Activated CD4-positive, alpha-beta T cell treated with anti-CD3 and anti-CD28 coated beads, Interleukin-2, amount 50 U/mL, for 4 hours (primary cell): ENCODE measurements at regions not wholly inside any gene's neighbourhood (a gene's known extent, or its start where the extent isn't known, plus 50 kb on each side); places are given as distances from the start of the nearest gene placed in this dataset.
A peak's percentile ranks its signal among the peaks of the same experiment; 100 is the strongest.
"Not testable (repeated sequence)": the region's sequence is repeated elsewhere in the genome, so short reads cannot be mapped to it uniquely, and the experiment has no call there.

Experiments
- DNase-seq, 2 experiments: peaks; one replicate each; pipeline ENCODE4 v3.0.0-alpha.2; 2020

DNA sequence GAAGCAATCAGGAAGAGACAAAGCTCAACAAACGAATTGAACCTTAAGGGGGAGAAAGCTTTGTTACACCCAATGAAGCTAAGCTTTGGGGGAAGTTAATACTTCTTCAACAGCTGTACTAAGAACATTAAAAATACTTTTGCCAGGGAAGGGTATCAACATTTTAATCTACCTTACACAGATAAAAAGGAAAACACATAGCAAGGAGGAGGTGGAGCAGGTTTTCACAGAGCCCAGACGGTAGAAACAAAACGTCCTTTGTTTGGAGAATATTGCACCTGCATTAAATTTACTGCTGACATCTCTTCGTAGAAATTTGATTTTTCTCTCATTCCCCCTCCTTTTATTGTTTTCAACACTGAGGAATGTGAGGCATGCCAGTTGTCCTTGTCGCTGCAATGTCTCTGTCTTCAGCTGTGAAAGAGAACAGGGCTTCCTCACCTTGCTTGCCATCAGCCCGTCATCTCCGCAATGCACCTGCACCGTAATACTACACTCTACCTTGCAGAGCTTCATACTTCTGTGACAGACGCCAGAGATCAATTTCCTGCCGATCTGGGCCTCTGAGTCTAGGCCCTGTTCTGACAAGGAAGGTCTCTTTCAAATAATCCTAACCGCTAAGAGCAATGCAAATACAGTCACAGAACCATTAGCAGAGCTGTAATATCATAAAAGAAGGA is 270.8 kb downstream of the SPRY2 start:
- DNase-seq: no peak

- DNase-seq: no peak
Measured at GRCh38 chr13:80069374-80069773, 271.6 kb downstream of the SPRY2 start.

GRCh38 chr13:80065996-80066395 is 274.9 kb downstream of the SPRY2 start:
- DNase-seq: no peak

DNA sequence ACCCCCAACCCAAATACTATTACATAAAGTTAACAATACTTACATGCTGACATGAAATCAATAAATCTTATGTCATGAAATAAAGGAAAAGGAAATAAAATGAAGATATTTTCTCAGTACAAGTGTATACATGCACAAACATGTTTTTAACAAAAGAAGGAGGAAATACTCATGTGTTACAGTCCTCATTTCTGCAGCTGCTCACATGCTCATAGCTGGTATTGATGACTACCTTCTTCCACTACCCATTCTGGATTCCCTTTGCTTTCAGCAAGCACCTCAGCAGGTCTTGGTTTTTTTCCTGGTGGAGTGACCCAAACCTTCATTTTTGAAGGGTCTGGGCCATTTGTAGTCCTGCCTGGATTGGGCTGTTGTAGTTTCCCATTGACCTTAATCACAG is 278.5 kb downstream of the SPRY2 start:
- not testable (repeated sequence) for DNase-seq

GRCh38 chr13:80059789-80060188 is 281.1 kb downstream of the SPRY2 start:
- DNase-seq: no peak

- no peak for DNase-seq
Measured at GRCh38 chr13:80058626-80059025, 282.3 kb downstream of the SPRY2 start.

GRCh38 chr13:80055847-80056246 is 285.1 kb downstream of the SPRY2 start:
- DNase-seq: no peak

DNA sequence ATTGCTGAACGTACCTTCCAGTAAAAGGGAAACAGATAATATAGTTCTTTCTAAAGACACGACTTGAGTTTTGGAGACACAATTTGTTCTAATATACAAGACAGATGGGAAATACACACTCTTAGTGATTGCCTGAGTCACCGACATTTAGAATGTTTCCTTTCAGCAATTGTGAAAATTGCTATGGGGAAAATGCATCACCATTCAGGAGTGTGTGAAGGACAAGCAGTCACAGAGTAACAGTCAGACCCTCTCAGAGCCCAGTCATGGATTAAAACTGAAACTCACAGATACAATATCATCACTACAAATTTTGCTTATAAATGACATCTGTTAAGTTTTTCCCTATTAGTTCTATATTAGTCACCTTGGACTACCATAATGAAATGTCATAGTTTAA is 286.1 kb downstream of the SPRY2 start:
- no peak for DNase-seq

DNA sequence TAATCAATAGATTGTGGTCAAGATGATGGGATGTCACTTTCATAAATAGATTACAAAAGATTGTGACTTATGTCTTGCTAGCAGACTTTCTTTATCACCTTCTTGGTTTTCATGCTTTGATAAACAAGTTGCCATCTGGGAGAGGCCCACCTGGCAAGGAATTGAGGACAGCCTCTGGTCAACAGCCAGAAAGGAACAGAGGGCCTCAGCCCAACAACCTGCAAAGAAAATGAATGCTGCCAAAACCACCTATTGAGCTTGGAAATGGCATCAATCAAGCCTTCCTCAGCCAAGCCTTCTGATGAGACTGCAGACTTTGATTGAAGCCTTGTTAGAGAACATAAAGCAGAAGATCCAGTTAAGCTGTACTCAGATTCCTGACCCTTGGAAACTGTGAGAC is 288.6 kb downstream of the SPRY2 start:
- DNase-seq: no peak

DNA sequence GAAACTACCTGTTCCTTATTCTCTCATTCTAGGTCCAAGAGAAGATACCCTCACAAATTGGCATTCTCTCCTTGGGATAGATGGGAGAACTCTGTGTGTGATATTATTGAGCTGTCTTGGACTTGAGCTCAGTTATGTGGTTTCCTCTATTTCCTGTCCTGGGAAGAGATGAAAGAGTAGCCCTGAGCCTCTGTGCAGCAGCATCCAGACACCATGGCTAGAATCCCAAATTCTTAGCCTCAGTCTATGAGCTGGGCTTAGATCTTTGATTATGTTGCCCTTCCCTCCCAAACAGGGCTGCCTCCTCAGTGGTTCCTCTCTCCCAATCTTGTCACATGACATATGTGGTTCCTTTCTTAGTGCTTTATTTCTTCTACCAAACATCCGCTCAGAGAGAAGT is 290.7 kb downstream of the SPRY2 start:
- DNase-seq: no peak

GRCh38 chr13:80048802-80049201 is 292.1 kb downstream of the SPRY2 start:
- peak; percentile 2 to 19 for DNase-seq

- DNase-seq: no peak
Measured at GRCh38 chr13:80048030-80048429, 292.9 kb downstream of the SPRY2 start.

DNA sequence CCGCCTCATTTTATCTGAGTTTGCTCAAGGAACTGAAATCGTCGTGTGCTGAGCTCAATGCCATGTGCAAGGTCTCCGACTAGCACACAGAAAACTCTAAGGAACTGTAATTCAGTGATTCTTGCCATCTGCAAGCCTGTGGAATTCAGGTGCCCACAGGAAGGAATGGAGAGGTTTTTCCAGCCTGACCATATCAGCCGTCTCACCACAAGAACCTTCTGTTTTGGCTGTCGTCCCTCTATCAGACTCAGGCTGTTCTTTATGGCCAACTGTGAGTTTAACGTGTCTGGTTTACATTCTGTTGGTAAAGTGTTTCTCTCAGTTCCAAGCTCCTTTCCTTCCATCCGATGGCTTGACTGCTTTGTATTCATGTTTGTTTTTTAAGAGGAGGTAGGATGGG is 293.5 kb downstream of the SPRY2 start:
- DNase-seq: no peak

- DNase-seq: no peak
Measured at GRCh38 chr13:80040981-80041317, 300.0 kb downstream of the SPRY2 start.

DNA sequence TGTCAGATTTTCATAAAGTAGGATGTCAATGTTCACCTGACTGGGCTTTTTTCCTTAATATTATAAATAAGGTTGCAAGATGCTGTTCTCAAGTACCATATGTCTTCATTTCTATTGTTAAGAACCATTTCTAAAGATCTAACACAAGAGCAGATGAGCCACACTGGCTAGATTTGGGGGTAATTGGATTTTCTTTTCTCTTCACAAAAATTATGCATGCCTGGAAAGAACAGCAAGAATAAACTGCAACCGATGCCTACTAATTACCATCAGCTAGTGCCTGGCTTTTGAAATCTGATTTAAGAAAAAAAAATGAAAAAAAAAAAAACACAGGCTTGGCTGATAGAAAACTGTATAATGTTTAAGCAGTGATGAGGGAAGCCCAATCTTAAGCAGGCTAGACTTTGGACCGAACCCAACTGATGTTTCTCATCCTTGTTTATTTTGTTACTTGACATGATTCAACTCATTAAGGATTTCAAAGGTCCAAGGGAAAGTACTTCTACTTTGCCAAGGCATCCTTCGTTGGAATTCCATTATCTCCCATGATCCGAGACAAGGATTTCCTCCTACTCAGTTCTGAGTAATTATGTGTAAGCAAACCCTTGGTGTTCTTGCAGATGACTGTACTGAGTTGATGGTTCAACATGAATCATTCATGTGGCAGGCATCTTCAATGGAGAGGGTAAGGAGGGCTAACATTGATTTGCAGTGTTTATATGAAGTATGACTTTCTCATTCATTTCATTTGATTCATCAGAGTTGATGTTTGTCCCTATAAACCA is 300.5 kb downstream of the SPRY2 start:
- no peak for DNase-seq

- no peak for DNase-seq
Measured at GRCh38 chr13:80039000-80039399, 301.9 kb downstream of the SPRY2 start.

DNA sequence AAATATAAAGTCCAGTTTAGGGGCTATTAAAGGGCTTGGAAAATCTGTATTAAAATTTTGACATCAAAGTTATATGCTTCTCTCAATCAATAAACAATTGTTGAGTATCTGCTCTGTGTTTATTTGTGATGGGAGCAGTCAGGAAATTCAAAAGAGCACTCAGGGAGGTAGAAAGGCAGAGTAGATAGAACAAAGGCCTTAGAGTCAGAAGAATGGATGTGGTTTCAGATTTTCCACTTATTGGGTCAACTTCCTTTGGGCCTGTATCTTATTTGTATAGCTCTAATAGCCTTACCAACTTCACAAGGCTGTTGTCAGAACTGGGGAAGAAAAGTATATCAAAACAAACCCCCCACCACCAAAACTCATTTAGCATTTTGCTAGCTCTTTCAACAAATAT is 302.6 kb downstream of the SPRY2 start:
- DNase-seq: no peak

DNA sequence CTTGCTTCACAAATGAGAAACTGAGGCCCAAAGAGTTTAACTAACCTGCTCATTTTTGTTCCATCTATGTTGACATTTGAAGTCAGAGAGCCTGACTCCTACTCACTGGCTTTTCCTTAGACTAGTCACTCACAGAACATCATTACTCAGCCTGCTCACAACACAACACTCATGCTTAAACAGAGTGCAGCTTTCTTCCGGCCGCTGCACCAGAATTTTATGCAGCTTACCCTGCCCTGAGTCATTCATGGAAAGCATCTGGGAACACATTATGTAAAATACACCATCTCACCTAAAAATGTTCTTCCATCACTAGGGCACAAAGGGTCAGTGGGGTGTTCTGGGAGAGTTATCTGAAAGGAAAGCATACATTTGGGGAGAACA is 303.4 kb downstream of the SPRY2 start:
- DNase-seq: no peak

DNA sequence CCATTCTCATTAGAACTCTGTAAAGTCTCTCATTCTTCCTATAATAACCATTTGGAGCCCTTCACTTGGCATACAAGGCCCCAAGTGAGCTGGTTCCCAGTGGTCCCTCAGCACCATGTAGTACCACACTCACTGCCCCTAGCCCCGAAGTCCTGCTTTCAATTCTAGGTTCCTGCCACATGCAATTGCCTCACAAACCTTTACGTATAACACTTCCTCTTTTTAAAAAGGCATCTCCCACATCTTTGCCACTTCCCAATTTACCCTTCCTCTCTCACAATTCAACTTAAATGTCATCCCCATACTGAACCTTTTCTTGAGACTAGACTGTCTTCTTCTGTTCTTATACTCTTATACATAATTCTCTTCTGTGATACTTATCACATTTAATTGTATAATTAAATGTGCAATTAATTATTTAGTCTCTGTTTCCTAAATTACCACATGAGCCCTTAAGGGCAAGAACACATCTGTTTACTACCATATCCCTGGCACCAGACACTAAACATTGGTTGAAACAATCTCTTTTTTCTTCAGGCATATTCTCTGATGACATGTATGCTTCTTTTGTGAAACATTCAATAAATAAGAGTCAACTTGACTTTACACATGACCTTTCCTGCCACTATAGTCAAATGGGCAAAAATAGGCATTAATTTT is 304.0 kb downstream of the SPRY2 start:
- DNase-seq: no peak

DNA sequence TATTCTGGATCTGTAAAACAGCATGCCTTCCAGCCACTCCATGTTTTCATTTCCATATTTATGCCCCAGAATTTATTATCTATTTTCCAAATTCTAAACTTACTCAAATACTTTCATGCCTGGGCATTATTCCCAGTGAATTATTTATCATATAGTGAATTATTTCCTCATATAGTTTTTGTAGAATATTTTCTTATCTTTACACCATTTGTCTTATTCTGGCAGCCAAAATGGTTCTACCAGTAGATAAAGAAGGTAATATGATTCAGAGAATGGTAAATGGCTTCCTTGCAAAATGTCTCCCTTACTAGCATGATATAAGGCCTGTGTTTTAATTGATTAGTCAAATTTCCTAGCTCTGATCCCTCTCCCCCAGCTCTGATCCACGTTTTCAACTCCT is 305.8 kb downstream of the SPRY2 start:
- no peak for DNase-seq

GRCh38 chr13:80033951-80034350 is 307.0 kb downstream of the SPRY2 start:
- DNase-seq: no peak

- DNase-seq: no peak
Measured at GRCh38 chr13:80033286-80033685, 307.6 kb downstream of the SPRY2 start.

DNA sequence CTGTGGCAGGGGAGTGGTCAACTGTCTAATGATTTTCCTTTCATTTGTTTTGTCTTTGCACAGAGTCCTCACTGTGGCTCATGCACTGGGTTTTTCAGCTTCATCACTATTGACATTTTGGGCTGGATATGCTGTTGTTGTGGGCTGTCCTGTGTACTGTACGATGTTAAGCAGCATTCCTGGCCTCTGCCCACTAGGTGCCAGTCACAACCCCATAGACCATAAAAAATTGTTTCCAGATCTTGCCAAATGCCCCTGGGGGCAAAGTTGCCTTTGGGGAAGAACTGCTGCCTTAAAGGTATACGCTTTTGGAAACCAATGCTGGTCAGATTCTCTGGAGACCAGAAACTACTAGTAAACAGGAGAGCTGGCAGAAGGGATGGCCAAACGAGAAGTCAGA is 310.4 kb downstream of the SPRY2 start:
- no peak for DNase-seq

DNA sequence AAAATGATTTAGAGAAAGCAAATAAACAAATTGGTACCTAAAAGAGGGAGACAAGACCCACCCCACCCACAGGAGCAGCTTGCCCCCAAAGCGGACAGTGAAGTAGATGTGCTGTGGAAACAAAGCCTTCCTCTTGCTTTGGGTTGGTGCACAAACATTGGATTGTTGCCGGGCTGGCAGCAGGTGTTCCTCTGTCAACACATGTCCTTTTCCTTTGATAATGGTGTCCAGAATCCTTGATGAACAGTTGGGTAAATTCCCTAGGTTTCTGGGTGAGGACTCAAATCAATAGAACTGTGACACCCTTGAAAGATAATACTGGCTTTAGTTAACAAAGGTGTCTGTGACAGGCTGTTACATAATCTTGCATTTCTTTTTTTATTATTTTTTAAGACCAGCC is 311.8 kb downstream of the SPRY2 start:
- no peak for DNase-seq
